A673 (cell line): ENCODE measurements at regions not wholly inside any gene's neighbourhood (a gene's known extent, or its start where the extent isn't known, plus 50 kb on each side); places are given as distances from the start of the nearest gene placed in this dataset.

Experiments used
- BruUV-seq: library from RNA; stranded (reverse); fragments of 400-500 nt; replicated peaks from 2 replicates; lab custom pipeline; 2021; lab: Mats Ljungman, UMichigan
- CTCF ChIA-PET: fragments of 300-600 bp; sonication (Branson Sonifier 250); formaldehyde crosslinking; loops from one replicate; lab custom pipeline; 2022; ENCODE audit warnings: antibody characterized with exemption; lab: Charles Lee
- POLR2A ChIA-PET: fragments of 300-600 bp; sonication (Branson Sonifier 250); formaldehyde crosslinking; loops from one replicate; lab custom pipeline; 2022; ENCODE audit warnings: antibody characterized with exemption; ENCODE audit not compliant: low non-redundant PET; lab: Charles Lee
- DNase-seq: peaks from one replicate; pipeline ENCODE4 v3.0.0-alpha.2; 2015; ENCODE audit warnings: low spot score
- H3K27ac ChIP-seq: fragments of 200-600 bp; sonication (generic); 2 replicates; pipeline ENCODE4 v1.5.1; 2016; ENCODE audit warnings: mixed run types, low read depth, mild to moderate bottlenecking, mixed read lengths, antibody characterized with exemption, low read length; ENCODE audit not compliant: poor library complexity, severe bottlenecking
- H3K27me3 ChIP-seq: fragments of 200-600 bp; sonication (generic); replicated peaks from 2 replicates; pipeline ENCODE4 v1.6.1; 2017; ENCODE audit warnings: mixed run types, low read depth, mild to moderate bottlenecking, mixed read lengths, antibody characterized with exemption, low read length; ENCODE audit not compliant: insufficient read depth, poor library complexity
- H3K36me3 ChIP-seq: fragments of 200-600 bp; sonication (generic); 2 replicates; pipeline ENCODE4 v1.6.1; 2016; ENCODE audit warnings: mixed run types, mild to moderate bottlenecking, mixed read lengths, antibody characterized with exemption, low read length; ENCODE audit not compliant: insufficient read depth, poor library complexity, severe bottlenecking
- H3K4me1 ChIP-seq: fragments of 200-600 bp; sonication (generic); 2 replicates; pipeline ENCODE4 v1.6.1; 2017; ENCODE audit warnings: mixed run types, mild to moderate bottlenecking, mixed read lengths, antibody characterized with exemption, low read length; ENCODE audit not compliant: insufficient read depth, poor library complexity, severe bottlenecking
- H3K4me3 ChIP-seq: fragments of 200-600 bp; sonication (generic); 2 replicates; pipeline ENCODE4 v1.5.1; 2016; ENCODE audit warnings: low read depth, mixed run types, mild to moderate bottlenecking, mixed read lengths, low read length; ENCODE audit not compliant: poor library complexity, severe bottlenecking
- H3K9me3 ChIP-seq: fragments of 200-600 bp; sonication (generic); 2 replicates; pipeline ENCODE4 v1.6.1; 2016; ENCODE audit warnings: mixed run types, low read depth, mild to moderate bottlenecking, mixed read lengths, antibody characterized with exemption, low read length; ENCODE audit not compliant: poor library complexity, severe bottlenecking
- CTCF ChIP-seq: fragments of 300-800, 200-600 bp; sonication (generic); conservative IDR thresholded peaks from 2 replicates; pipeline ENCODE4 v1.5.1; 2017; ENCODE audit warnings: low read depth, mild to moderate bottlenecking, antibody characterized with exemption, low read length, moderate library complexity, mixed read lengths
- EZH2 ChIP-seq: fragments of 200-600 bp; sonication (generic); IDR thresholded peaks from 2 replicates; pipeline ENCODE4 v1.6.1; 2017; ENCODE audit warnings: borderline replicate concordance, low read depth, mild to moderate bottlenecking, mixed read lengths, antibody characterized with exemption, low read length; ENCODE audit not compliant: poor library complexity, severe bottlenecking
- intact Hi-C: fragments of 100-400 bp; cut with micrococcal nuclease; formaldehyde crosslinking; loops from one replicate; pipeline ENCODE4 v1.10.0; 2022; ENCODE audit not compliant: unreplicated experiment

- intact Hi-C loops: no loop called here
- DNase-seq: no peak
- H3K4me1 ChIP-seq: peaks cover 12% of the 10 kb centered on the region
- H3K27ac ChIP-seq: no peak overlapping the region
- no peak overlapping the region for H3K4me3 ChIP-seq
- ChIA-PET POLR2A (no interaction called here), CTCF (no interaction called here)
- H3K27me3 ChIP-seq: no peaks in the 10 kb centered on the region
- no peaks in the 10 kb centered on the region for H3K36me3 ChIP-seq
- peaks cover 1% of the 10 kb centered on the region for H3K9me3 ChIP-seq
- TF ChIP-seq CTCF: no peak
- TF ChIP-seq EZH2: no peak
- no TSS peak for BruUV-seq
Measured at GRCh38 chr2:38475567-38475881, 98.5 kb upstream of the ATL2 start.

- Histone ChIP-seq H3K4me3 (no peak overlapping the region), H3K27ac (no peak overlapping the region), H3K27me3 (no peaks in the 10 kb centered on the region), H3K9me3 (no peaks in the 10 kb centered on the region), H3K4me1 (peaks cover 12% of the 10 kb centered on the region), H3K36me3 (no peaks in the 10 kb centered on the region)
- TF ChIP-seq EZH2: no peak
- TF ChIP-seq CTCF: no peak
- ChIA-PET CTCF (interaction anchor here (0.6 kb wide), 1 partner anchor 398 kb away, joined by 5 read pairs; no protein-coding TSS in a partner anchor), POLR2A (no interaction called here)
- no peak for DNase-seq
- intact Hi-C loops: no loop called here
- BruUV-seq: no TSS peak
Measured at GRCh38 chr2:38474715-38475566, 97.9 kb upstream of the ATL2 start.

GRCh38 chr2:38474021-38474456, 97.0 kb upstream of the ATL2 start:
- peaks cover 12% of the 10 kb centered on the region for H3K4me1 ChIP-seq
- no peak overlapping the region for H3K27ac ChIP-seq
- H3K36me3 ChIP-seq: no peaks in the 10 kb centered on the region
- ChIA-PET CTCF (no interaction called here), POLR2A (no interaction called here)
- H3K27me3 ChIP-seq: no peaks in the 10 kb centered on the region
- DNase-seq: no peak
- BruUV-seq: no TSS peak
- H3K4me3 ChIP-seq: no peak overlapping the region
- no peaks in the 10 kb centered on the region for H3K9me3 ChIP-seq
- TF ChIP-seq EZH2 (no peak), CTCF (no peak)
- intact Hi-C loops: no loop called here
